ENCODE measurements at regions not wholly inside any gene's neighbourhood (a gene's known extent, or its start where the extent isn't known, plus 50 kb on each side); places are given as distances from the start of the nearest gene placed in this dataset.

- TF ChIP-seq EZH2 (IDR thresholded peaks at IDR 0.05; ENCODE audit: low read depth, unreplicated experiment) (no peak), CREB1 (CRISPR knock-in tag; IDR thresholded peaks at IDR 0.05; ENCODE audit: low read depth) (no peak), CTCF (conservative IDR thresholded peaks at IDR 0.05; ENCODE audit: low read depth in 2 of 2) (no peak), POLR2AphosphoS5 (IDR thresholded peaks at IDR 0.05; ENCODE audit: low read depth) (no peak), EZH2phosphoT487 (IDR thresholded peaks at IDR 0.05; ENCODE audit: unreplicated experiment) (no peak), NANOG (IDR thresholded peaks at IDR 0.05; ENCODE audit: borderline replicate concordance) (no peak), JUNB (IDR thresholded peaks at IDR 0.05; ENCODE audit: unreplicated experiment) (no peak), ZNF114 (CRISPR knock-in tag; IDR thresholded peaks at IDR 0.05) (no peak), STAT1 (IDR thresholded peaks at IDR 0.05; ENCODE audit: unreplicated experiment) (no peak), ETS1 (IDR thresholded peaks at IDR 0.05) (no peak), ZNF331 (CRISPR knock-in tag; IDR thresholded peaks at IDR 0.05; ENCODE audit: low read depth) (no peak)
- TF ChIP-seq, protein P1, sequence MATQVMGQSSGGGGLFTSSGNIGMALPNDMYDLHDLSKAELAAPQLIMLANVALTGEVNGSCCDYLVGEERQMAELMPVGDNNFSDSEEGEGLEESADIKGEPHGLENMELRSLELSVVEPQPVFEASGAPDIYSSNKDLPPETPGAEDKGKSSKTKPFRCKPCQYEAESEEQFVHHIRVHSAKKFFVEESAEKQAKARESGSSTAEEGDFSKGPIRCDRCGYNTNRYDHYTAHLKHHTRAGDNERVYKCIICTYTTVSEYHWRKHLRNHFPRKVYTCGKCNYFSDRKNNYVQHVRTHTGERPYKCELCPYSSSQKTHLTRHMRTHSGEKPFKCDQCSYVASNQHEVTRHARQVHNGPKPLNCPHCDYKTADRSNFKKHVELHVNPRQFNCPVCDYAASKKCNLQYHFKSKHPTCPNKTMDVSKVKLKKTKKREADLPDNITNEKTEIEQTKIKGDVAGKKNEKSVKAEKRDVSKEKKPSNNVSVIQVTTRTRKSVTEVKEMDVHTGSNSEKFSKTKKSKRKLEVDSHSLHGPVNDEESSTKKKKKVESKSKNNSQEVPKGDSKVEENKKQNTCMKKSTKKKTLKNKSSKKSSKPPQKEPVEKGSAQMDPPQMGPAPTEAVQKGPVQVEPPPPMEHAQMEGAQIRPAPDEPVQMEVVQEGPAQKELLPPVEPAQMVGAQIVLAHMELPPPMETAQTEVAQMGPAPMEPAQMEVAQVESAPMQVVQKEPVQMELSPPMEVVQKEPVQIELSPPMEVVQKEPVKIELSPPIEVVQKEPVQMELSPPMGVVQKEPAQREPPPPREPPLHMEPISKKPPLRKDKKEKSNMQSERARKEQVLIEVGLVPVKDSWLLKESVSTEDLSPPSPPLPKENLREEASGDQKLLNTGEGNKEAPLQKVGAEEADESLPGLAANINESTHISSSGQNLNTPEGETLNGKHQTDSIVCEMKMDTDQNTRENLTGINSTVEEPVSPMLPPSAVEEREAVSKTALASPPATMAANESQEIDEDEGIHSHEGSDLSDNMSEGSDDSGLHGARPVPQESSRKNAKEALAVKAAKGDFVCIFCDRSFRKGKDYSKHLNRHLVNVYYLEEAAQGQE (IDR thresholded peaks at IDR 0.05; ENCODE audit: unreplicated experiment) = no peak
These were observed 134.5 kb upstream of the SGO1 start for GRCh38 chr3:20320489-20320888.
